Fibroblast of lung (primary cell): ENCODE measurements at regions not wholly inside any gene's neighbourhood (a gene's known extent, or its start where the extent isn't known, plus 50 kb on each side); places are given as distances from the start of the nearest gene placed in this dataset.

Experiments used
- EZH2 ChIP-seq: IDR thresholded peaks from 2 replicates; pipeline ENCODE4 v1.5.1; 2012; ENCODE audit warnings: low read length, control low read depth, mild to moderate bottlenecking; ENCODE audit errors: missing control alignments
- TF ChIP-seq, protein P1 (sequence below), 2 donors: IDR thresholded peaks in 1 of 2; conservative IDR thresholded peaks in 1 of 2; 1 replicate in 1 of 2; 2 replicates in 1 of 2; pipeline ENCODE4 v1.5.1; 2011 to 2012; ENCODE audit warnings: low read length in 2 of 2, control low read depth in 1 of 2, inconsistent platforms in 1 of 2, low read depth in 1 of 2, mild to moderate bottlenecking in 1 of 2

DNA sequence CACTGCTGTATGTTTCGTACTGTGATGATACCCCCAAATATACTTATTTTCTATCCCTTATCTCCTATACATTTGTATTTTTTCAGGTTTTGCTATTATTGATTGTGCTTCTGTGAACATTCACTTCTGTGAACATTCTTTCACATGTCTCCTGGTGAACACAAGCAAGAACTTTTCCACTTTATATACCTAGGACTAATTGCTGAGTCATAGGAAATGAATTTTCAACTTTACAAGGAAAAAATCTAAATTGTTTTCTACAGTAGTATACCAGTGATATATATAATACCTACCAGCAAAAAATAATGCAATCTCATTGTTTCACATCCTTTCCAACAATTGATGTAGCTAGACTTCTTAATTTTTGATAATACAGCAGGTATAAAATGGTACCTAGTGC, 139.5 kb upstream of the MAGEB18 start:
- TF ChIP-seq, protein P1, sequence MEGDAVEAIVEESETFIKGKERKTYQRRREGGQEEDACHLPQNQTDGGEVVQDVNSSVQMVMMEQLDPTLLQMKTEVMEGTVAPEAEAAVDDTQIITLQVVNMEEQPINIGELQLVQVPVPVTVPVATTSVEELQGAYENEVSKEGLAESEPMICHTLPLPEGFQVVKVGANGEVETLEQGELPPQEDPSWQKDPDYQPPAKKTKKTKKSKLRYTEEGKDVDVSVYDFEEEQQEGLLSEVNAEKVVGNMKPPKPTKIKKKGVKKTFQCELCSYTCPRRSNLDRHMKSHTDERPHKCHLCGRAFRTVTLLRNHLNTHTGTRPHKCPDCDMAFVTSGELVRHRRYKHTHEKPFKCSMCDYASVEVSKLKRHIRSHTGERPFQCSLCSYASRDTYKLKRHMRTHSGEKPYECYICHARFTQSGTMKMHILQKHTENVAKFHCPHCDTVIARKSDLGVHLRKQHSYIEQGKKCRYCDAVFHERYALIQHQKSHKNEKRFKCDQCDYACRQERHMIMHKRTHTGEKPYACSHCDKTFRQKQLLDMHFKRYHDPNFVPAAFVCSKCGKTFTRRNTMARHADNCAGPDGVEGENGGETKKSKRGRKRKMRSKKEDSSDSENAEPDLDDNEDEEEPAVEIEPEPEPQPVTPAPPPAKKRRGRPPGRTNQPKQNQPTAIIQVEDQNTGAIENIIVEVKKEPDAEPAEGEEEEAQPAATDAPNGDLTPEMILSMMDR (conservative IDR thresholded peaks at IDR 0.05 in 1 of 2, IDR thresholded peaks at IDR 0.05 in 1 of 2; ENCODE audit: low read depth in 1 of 2, low read length in 2 of 2), result no peak
- no peak for TF ChIP-seq EZH2
